ENCODE measurements at regions not wholly inside any gene's neighbourhood (a gene's known extent, or its start where the extent isn't known, plus 50 kb on each side); places are given as distances from the start of the nearest gene placed in this dataset.

DNA sequence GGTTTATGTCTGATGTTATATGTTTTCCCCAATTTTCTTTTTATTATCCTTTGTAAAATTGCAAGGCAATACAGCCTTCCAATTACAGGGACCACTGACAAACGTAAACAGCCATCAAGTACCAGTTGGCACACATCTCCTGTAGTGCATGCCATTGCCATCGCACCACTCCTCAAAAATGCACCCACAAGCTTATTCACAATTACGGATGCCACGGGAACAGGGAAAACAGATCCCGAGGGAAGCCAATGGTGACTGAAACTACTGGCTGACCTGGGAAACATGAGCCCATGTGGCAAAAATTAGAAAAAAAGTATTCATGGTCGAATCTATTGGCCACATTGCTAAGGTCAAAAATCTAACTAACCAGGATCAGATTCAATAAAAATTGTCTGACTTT lies 395.2 kb downstream of the PAX1 start:
- ChIA-PET CTCF (no interaction called here), POLR2A (no interaction called here)
- no peaks in the 10 kb centered on the region for H3K36me3 ChIP-seq (ENCODE audit: control insufficient read depth, insufficient read depth, low read length)
- no peaks in the 10 kb centered on the region for H3K27me3 ChIP-seq (ENCODE audit: control insufficient read depth, insufficient read depth, low read length)
- TF ChIP-seq, protein P1, sequence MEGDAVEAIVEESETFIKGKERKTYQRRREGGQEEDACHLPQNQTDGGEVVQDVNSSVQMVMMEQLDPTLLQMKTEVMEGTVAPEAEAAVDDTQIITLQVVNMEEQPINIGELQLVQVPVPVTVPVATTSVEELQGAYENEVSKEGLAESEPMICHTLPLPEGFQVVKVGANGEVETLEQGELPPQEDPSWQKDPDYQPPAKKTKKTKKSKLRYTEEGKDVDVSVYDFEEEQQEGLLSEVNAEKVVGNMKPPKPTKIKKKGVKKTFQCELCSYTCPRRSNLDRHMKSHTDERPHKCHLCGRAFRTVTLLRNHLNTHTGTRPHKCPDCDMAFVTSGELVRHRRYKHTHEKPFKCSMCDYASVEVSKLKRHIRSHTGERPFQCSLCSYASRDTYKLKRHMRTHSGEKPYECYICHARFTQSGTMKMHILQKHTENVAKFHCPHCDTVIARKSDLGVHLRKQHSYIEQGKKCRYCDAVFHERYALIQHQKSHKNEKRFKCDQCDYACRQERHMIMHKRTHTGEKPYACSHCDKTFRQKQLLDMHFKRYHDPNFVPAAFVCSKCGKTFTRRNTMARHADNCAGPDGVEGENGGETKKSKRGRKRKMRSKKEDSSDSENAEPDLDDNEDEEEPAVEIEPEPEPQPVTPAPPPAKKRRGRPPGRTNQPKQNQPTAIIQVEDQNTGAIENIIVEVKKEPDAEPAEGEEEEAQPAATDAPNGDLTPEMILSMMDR (IDR thresholded peaks at IDR 0.05; ENCODE audit: insufficient read depth, low read depth, low read length), result no peak
- no peak for DNase-seq (ENCODE audit: low read depth)
- no peak overlapping the region for H3K4me3 ChIP-seq (ENCODE audit: low read depth, low read length)

DNA sequence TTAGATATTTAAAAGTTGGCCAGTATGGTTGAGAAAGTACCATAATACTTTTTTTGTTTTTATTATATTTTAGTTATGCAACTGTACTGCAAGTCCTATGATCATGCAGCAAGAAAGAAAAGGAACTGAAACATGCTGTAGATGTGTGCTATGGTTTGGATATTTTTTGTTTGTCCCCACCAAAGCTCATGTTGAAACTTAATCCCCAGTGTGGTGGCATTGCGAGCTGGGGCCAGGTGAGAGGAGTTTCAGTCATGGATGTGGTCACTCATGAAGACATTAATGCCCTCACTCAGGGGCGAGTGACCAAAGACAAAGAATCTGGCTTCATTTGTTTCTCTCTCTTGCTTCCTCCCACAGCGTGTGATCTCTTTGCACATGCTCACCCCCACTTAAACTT lies 393.9 kb downstream of the PAX1 start:
- POLR2A ChIA-PET, result no interaction called here
- CTCF ChIA-PET, result no interaction called here
- no peak for DNase-seq (ENCODE audit: low read depth)
- TF ChIP-seq, protein P1 (IDR thresholded peaks at IDR 0.05; ENCODE audit: insufficient read depth, low read depth, low read length), result no peak
- H3K4me3 ChIP-seq (ENCODE audit: low read depth, low read length), result no peak overlapping the region
- no peaks in the 10 kb centered on the region for H3K36me3 ChIP-seq (ENCODE audit: control insufficient read depth, insufficient read depth, low read length)
- H3K27me3 ChIP-seq (ENCODE audit: control insufficient read depth, insufficient read depth, low read length), result no peaks in the 10 kb centered on the region

DNA sequence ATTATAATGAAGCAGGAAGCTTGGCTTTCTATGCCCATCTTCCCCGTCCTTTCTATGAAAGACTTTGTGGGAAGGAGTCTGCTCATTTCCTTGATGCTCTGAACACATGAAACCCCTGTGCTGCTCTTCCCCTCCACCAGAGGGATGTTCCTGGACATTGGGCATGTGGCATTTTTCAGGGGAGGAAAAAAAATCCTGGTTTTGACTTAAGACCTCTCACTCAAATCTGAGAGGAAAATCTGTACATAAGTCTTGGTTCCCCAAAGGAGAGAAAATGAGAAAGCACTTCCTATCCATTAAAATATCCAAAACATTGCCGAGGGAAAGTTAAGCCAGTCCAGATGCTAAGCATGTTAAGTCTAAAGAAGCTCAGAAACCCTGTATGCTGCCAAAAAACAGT lies 393.0 kb downstream of the PAX1 start:
- Histone ChIP-seq H3K36me3 (ENCODE audit: control insufficient read depth, insufficient read depth, low read length) (no peaks in the 10 kb centered on the region), H3K4me3 (ENCODE audit: low read depth, low read length) (no peak overlapping the region), H3K27me3 (ENCODE audit: control insufficient read depth, insufficient read depth, low read length) (no peaks in the 10 kb centered on the region)
- TF ChIP-seq, protein P1 (IDR thresholded peaks at IDR 0.05; ENCODE audit: insufficient read depth, low read depth, low read length), result no peak
- ChIA-PET CTCF (no interaction called here), POLR2A (no interaction called here)
- DNase-seq (ENCODE audit: low read depth), result no peak

DNA sequence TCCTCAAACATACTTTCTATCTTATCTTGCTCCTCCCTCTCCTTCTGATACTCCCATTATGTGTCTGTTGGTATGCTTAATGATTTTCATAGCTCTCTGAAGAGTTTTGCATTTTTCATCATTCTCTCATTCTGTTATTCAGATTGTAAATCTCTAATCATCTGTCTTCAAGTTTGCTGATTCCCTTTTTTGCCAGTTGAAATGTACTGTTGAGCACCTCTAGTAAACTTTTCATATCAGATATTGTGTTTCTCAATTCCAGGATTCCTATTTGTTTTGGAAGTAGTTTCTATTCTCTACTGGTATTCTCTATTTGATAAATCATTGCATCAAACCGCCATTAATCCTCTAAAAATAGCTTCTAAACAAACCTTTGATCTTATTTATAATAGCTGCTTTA lies 387.7 kb downstream of the PAX1 start:
- Histone ChIP-seq H3K36me3 (ENCODE audit: control insufficient read depth, insufficient read depth, low read length) (no peaks in the 10 kb centered on the region), H3K27me3 (ENCODE audit: control insufficient read depth, insufficient read depth, low read length) (no peaks in the 10 kb centered on the region), H3K4me3 (ENCODE audit: low read depth, low read length) (no peak overlapping the region)
- DNase-seq (ENCODE audit: low read depth), result no peak
- CTCF ChIA-PET, result no interaction called here
- TF ChIP-seq, protein P1 (IDR thresholded peaks at IDR 0.05; ENCODE audit: insufficient read depth, low read depth, low read length), result no peak
- POLR2A ChIA-PET, result no interaction called here

DNA sequence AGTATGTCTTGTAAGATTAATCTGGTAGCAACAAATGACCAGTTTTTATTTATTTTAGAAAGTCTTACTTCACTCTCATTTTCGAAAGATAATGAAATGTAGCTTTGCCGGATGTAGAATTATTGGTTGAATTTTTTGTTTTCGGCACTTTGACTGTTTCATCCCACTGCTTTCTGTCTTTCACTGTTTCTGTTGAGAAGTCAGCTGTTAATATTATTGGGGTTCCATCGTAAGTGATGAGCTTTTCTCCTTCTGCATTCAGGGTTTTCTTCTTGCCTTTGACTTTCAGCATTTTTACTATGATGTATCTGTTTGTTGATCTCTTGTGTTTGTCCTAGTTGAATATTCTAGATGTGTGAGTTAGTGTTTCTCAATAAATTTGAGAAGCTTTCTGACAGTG lies 383.4 kb downstream of the PAX1 start:
- DNase-seq (ENCODE audit: low read depth), result no peak
- ChIA-PET CTCF (no interaction called here), POLR2A (no interaction called here)
- H3K36me3 ChIP-seq (ENCODE audit: control insufficient read depth, insufficient read depth, low read length), result no peaks in the 10 kb centered on the region
- no peaks in the 10 kb centered on the region for H3K27me3 ChIP-seq (ENCODE audit: control insufficient read depth, insufficient read depth, low read length)
- TF ChIP-seq, protein P1 (IDR thresholded peaks at IDR 0.05; ENCODE audit: insufficient read depth, low read depth, low read length), result no peak
- H3K4me3 ChIP-seq (ENCODE audit: low read depth, low read length), result no peak overlapping the region

Measured in BJ (cell line).